HepG2 (cell line): ENCODE measurements at regions not wholly inside any gene's neighbourhood (a gene's known extent, or its start where the extent isn't known, plus 50 kb on each side); places are given as distances from the start of the nearest gene placed in this dataset.

Source experiments
- ATAC-seq: fragments of 200-7000 bp; cut with Tn5 transposase; 3 replicates; pipeline ENCODE4 v1.9.1; 2020; ENCODE audit warnings: mild to moderate bottlenecking, moderate library complexity
- BruUV-seq: library from RNA; stranded (reverse); fragments of 400-500 nt; replicated peaks from 2 replicates; lab custom pipeline; 2021; lab: Mats Ljungman, UMichigan
- CTCF ChIA-PET: fragments of 300-600 bp; formaldehyde crosslinking; extraction: SDS; loops from one replicate; lab custom pipeline; 2021; ENCODE audit warnings: low total read pairs, inconsistent platforms, low intra/inter-chr PET ratio; lab: Yijun Ruan, JAX
- POLR2A ChIA-PET: fragments of 350-600 bp; sonication (Branson Sonifier 250); formaldehyde crosslinking; loops from one replicate; lab custom pipeline; 2020; ENCODE audit warnings: antibody characterized with exemption, inconsistent platforms; lab: Yijun Ruan, JAX
- DNase-seq: peaks from one replicate; pipeline ENCODE4 v3.0.0-alpha.2; 2015; ENCODE audit warnings: low spot score
- FAIRE-seq: peaks from 3 replicates; lab custom pipeline; 2011; peaks lifted over from hg19 to GRCh38; lab: Jason Lieb, UNC
- H2AFZ ChIP-seq: one replicate; pipeline ENCODE4 v1.6.1; 2011; ENCODE audit warnings: low read length, inconsistent platforms
- H3K27ac ChIP-seq: fragments of 300-600 bp; 3 replicates; pipeline ENCODE4 v1.8.0; 2011; ENCODE audit warnings: mixed run types, mild to moderate bottlenecking, mixed read lengths, low read length, inconsistent platforms; ENCODE audit not compliant: insufficient read depth; ENCODE audit errors: extremely low read length
- H3K27me3 ChIP-seq, 2 experiments: fragments of 200-600 bp in 1 of 2; 2 replicates in 1 of 2; 3 replicates in 1 of 2; pipeline versions ENCODE4 v1.6.0 to v1.8.0; 2011; ENCODE audit warnings: low read length in 2 of 2, mild to moderate bottlenecking in 2 of 2, moderate library complexity in 2 of 2, inconsistent platforms in 1 of 2; ENCODE audit not compliant: insufficient read depth in 2 of 2, control insufficient read depth in 1 of 2
- H3K36me3 ChIP-seq, 2 experiments: fragments of 200-600 bp in 1 of 2; replicated peaks in 1 of 2; 2 replicates in 1 of 2; 3 replicates in 1 of 2; pipeline versions ENCODE4 v1.5.1 to v1.8.0; 2011; ENCODE audit warnings: low read length in 2 of 2, inconsistent platforms in 1 of 2; ENCODE audit not compliant: insufficient read depth in 2 of 2, control insufficient read depth in 1 of 2
- H3K4me1 ChIP-seq: 2 replicates; pipeline ENCODE4 v1.5.1; 2012; ENCODE audit warnings: low read length, inconsistent platforms; ENCODE audit not compliant: insufficient read depth
- H3K4me2 ChIP-seq: 2 replicates; pipeline ENCODE4 v1.6.0; 2011; ENCODE audit warnings: low read depth, low read length, inconsistent platforms
- H3K4me3 ChIP-seq, 3 experiments: fragments of 200-600 bp in 1 of 3; sonication (generic), shearing (Covaris generic) in 1 of 3; replicated peaks in 1 of 3; 2 replicates each; pipeline ENCODE4 v1.5.1; 2011 to 2016; ENCODE audit warnings: low read length in 3 of 3, inconsistent platforms in 2 of 3, low read depth in 2 of 3, mild to moderate bottlenecking in 2 of 3, control low read depth in 1 of 3, mixed read lengths in 1 of 3; ENCODE audit not compliant: insufficient read depth in 1 of 3
- H3K79me2 ChIP-seq: one replicate; pipeline ENCODE4 v1.6.1; 2011; ENCODE audit warnings: low read length, inconsistent platforms; ENCODE audit not compliant: insufficient read depth
- H3K9ac ChIP-seq: 2 replicates; pipeline ENCODE4 v1.6.0; 2011; ENCODE audit warnings: mild to moderate bottlenecking, low read depth, low read length, inconsistent platforms; ENCODE audit not compliant: insufficient read depth
- H3K9me3 ChIP-seq: 2 replicates; pipeline ENCODE4 v1.5.1; 2012; ENCODE audit warnings: mild to moderate bottlenecking, low read length
- H4K20me1 ChIP-seq: 2 replicates; pipeline ENCODE4 v1.6.0; 2011; ENCODE audit warnings: inconsistent platforms, mild to moderate bottlenecking, low read length, moderate library complexity; ENCODE audit not compliant: insufficient read depth
- ARNTL ChIP-seq: sonication (generic); formaldehyde crosslinking; IDR thresholded peaks from 2 replicates; pipeline ENCODE4 v1.4.0; 2020; ENCODE audit warnings: mild to moderate bottlenecking, missing genetic modification reagents
- CEBPB ChIP-seq: IDR thresholded peaks from 2 replicates; pipeline ENCODE4 v1.6.1; 2011; ENCODE audit warnings: low read depth, low read length, improper control_type of control experiment, borderline replicate concordance
- EP300 ChIP-seq, 3 experiments: sonication (generic) in 1 of 3; formaldehyde crosslinking in 1 of 3; IDR thresholded peaks; 2 replicates each; pipeline versions ENCODE4 v1.5.1 to v1.6.1; 2011 to 2020; ENCODE audit warnings: low read depth in 2 of 3, low read length in 2 of 3, borderline replicate concordance in 1 of 3, improper control_type of control experiment in 1 of 3, mild to moderate bottlenecking in 1 of 3, missing genetic modification reagents in 1 of 3, moderate library complexity in 1 of 3
- GMEB1 ChIP-seq: sonication (generic); formaldehyde crosslinking; IDR thresholded peaks from 2 replicates; pipeline ENCODE4 v1.5.1; 2020; ENCODE audit warnings: missing genetic modification reagents, mild to moderate bottlenecking, borderline replicate concordance
- LBX2 ChIP-seq: sonication (generic); formaldehyde crosslinking; IDR thresholded peaks from 2 replicates; pipeline ENCODE4 v1.5.0; 2020; ENCODE audit warnings: missing genetic modification reagents, mild to moderate bottlenecking, borderline replicate concordance
- MTF2 ChIP-seq: sonication (generic); formaldehyde crosslinking; IDR thresholded peaks from 2 replicates; pipeline ENCODE4 v1.5.0; 2020; ENCODE audit warnings: missing genetic modification reagents, borderline replicate concordance
- PRMT3 ChIP-seq: sonication (generic); formaldehyde crosslinking; IDR thresholded peaks from 2 replicates; pipeline ENCODE4 v1.8.1; 2022; ENCODE audit warnings: low read depth, mild to moderate bottlenecking, moderate library complexity, missing genetic modification reagents, borderline replicate concordance
- RNF2 ChIP-seq: fragments of 450-650 bp; conservative IDR thresholded peaks from 2 replicates; pipeline ENCODE4 v1.6.1; 2016; ENCODE audit warnings: low read depth
- ZMYM4 ChIP-seq: sonication (generic); formaldehyde crosslinking; IDR thresholded peaks from 2 replicates; pipeline ENCODE4 v1.8.1; 2023; ENCODE audit warnings: mild to moderate bottlenecking, missing genetic modification reagents
- ZNF124 ChIP-seq: sonication (generic); formaldehyde crosslinking; IDR thresholded peaks from 2 replicates; pipeline ENCODE4 v1.4.0; 2020; ENCODE audit warnings: missing genetic modification reagents
- ZNF264 ChIP-seq: sonication (generic); formaldehyde crosslinking; IDR thresholded peaks from 2 replicates; pipeline ENCODE4 v1.4.0; 2020; ENCODE audit warnings: missing genetic modification reagents
- ZSCAN25 ChIP-seq: sonication (generic); formaldehyde crosslinking; IDR thresholded peaks from 2 replicates; pipeline ENCODE4 v1.8.0; 2022; ENCODE audit warnings: mild to moderate bottlenecking, missing genetic modification reagents
- ZSCAN31 ChIP-seq: sonication (generic); formaldehyde crosslinking; IDR thresholded peaks from 2 replicates; pipeline ENCODE4 v1.5.0; 2020; ENCODE audit warnings: low read depth, mild to moderate bottlenecking, missing genetic modification reagents
- WGBS: methylation state at CpG from one replicate; pipeline ENCODE4 v1.1.6; 2017; ENCODE audit warnings: low lambda C conversion rate; 5-methylcytosine and 5-hydroxymethylcytosine counted together
- in situ Hi-C: cut with HindIII; loops from 2 replicates; pipeline ENCODE4 v1.10.0; 2017; ENCODE audit warnings: low pct_unique_long_range_greater_than_20kb; ENCODE audit not compliant: extremely low pct_ligation_motif_present
- intact Hi-C: fragments of 100-400 bp; cut with micrococcal nuclease; formaldehyde crosslinking; loops from one replicate; pipeline ENCODE4 v1.10.0; 2022; ENCODE audit not compliant: unreplicated experiment
- TF ChIP-seq, protein P1 (sequence below): sonication (generic); formaldehyde crosslinking; conservative IDR thresholded peaks from 2 replicates; pipeline ENCODE4 v1.4.0; 2020; ENCODE audit warnings: missing genetic modification reagents
- TF ChIP-seq, protein P2 (sequence below): IDR thresholded peaks from 2 replicates; pipeline ENCODE4 v1.6.1; 2016; ENCODE audit warnings: low read depth, borderline replicate concordance

- TF ChIP-seq PRMT3 (CRISPR knock-in tag): no peak
Observed at GRCh38 chr1:112140743-112141142, 151.3 kb upstream of the KCND3 start (continued).

DNA sequence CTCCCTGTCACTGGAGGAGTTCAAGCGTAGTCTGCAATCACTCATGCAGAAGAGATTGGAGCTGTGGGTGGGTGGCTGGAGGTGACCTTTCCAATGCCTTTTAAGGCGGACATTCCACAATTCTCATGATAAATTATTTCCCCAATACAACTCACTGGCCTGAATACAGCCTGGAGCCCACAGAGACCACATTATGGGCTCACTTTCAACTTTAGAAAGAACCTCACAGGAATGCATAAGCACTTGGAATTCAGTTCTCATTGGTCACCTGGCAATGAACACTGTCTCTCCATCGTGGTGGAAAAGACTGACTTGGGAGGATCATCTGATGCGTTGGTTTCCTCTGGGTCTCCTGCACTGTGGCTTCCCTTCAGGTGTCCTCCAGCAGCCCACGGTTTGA lies 151.8 kb upstream of the KCND3 start:
- Histone ChIP-seq H3K4me1 (no peaks in the 10 kb centered on the region), H4K20me1 (no peaks in the 10 kb centered on the region), H3K9me3 (no peaks in the 10 kb centered on the region), H3K79me2 (no peaks in the 10 kb centered on the region), H3K4me3 (no peak overlapping the region), H3K27me3 (peaks cover 0 to 3% of the 10 kb centered on the region in 2 experiments; a peak in 1 of 5 replicates), H2AFZ (no peak overlapping the region), H3K9ac (no peak overlapping the region), H3K27ac (no peak overlapping the region), H3K36me3 (no peaks in the 10 kb centered on the region), H3K4me2 (no peak overlapping the region)
- FAIRE-seq (no peak), DNase-seq (no peak), ATAC-seq (no peak)
- intact Hi-C loops (no loop called here), in situ Hi-C loops (no loop called here)
- ChIA-PET CTCF (no interaction called here), POLR2A (no interaction called here)
- BruUV-seq: no TSS peak
- TF ChIP-seq ZNF264 (CRISPR knock-in tag): no peak
- TF ChIP-seq CEBPB: no peak
- no peak for TF ChIP-seq ZMYM4
- TF ChIP-seq, protein P1, sequence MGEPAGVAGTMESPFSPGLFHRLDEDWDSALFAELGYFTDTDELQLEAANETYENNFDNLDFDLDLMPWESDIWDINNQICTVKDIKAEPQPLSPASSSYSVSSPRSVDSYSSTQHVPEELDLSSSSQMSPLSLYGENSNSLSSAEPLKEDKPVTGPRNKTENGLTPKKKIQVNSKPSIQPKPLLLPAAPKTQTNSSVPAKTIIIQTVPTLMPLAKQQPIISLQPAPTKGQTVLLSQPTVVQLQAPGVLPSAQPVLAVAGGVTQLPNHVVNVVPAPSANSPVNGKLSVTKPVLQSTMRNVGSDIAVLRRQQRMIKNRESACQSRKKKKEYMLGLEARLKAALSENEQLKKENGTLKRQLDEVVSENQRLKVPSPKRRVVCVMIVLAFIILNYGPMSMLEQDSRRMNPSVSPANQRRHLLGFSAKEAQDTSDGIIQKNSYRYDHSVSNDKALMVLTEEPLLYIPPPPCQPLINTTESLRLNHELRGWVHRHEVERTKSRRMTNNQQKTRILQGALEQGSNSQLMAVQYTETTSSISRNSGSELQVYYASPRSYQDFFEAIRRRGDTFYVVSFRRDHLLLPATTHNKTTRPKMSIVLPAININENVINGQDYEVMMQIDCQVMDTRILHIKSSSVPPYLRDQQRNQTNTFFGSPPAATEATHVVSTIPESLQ: no peak
- TF ChIP-seq EP300 (IDR thresholded peaks at IDR 0.05; ENCODE audit: low read depth in 2 of 2, low read length in 2 of 2): no peak
- no peak for TF ChIP-seq EP300 (CRISPR knock-in tag; IDR thresholded peaks at IDR 0.05; ENCODE audit: borderline replicate concordance)
- no peak for TF ChIP-seq RNF2
- TF ChIP-seq ZSCAN25 (CRISPR knock-in tag): no peak
- no peak for TF ChIP-seq MTF2 (CRISPR knock-in tag)
- TF ChIP-seq, protein P2, sequence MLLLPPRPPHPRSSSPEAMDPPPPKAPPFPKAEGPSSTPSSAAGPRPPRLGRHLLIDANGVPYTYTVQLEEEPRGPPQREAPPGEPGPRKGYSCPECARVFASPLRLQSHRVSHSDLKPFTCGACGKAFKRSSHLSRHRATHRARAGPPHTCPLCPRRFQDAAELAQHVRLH (CRISPR knock-in tag): no peak
- no peak for TF ChIP-seq LBX2 (CRISPR knock-in tag)
- no peak for TF ChIP-seq GMEB1
- TF ChIP-seq ZSCAN31 (CRISPR knock-in tag): no peak
- TF ChIP-seq ARNTL (CRISPR knock-in tag): no peak
- no peak for TF ChIP-seq ZNF124 (CRISPR knock-in tag)
- 3% methylated on average over 5 of the region's 5 CpGs for WGBS
